NT2/D1 (cell line): ENCODE measurements at regions not wholly inside any gene's neighbourhood (a gene's known extent, or its start where the extent isn't known, plus 50 kb on each side); places are given as distances from the start of the nearest gene placed in this dataset.

Experiments
- SUZ12 ChIP-seq: IDR thresholded peaks from 2 replicates; pipeline ENCODE4 v1.6.1; 2011; ENCODE audit not compliant: insufficient read length, insufficient read depth; ENCODE audit errors: extremely low read depth
- YY1 ChIP-seq: IDR thresholded peaks from 2 replicates; pipeline ENCODE4 v1.6.1; 2011; ENCODE audit not compliant: insufficient read length, insufficient read depth
- ZNF274 ChIP-seq: IDR thresholded peaks from 2 replicates; pipeline ENCODE4 v1.6.1; 2011; ENCODE audit warnings: mild to moderate bottlenecking, low read depth, low read length

DNA sequence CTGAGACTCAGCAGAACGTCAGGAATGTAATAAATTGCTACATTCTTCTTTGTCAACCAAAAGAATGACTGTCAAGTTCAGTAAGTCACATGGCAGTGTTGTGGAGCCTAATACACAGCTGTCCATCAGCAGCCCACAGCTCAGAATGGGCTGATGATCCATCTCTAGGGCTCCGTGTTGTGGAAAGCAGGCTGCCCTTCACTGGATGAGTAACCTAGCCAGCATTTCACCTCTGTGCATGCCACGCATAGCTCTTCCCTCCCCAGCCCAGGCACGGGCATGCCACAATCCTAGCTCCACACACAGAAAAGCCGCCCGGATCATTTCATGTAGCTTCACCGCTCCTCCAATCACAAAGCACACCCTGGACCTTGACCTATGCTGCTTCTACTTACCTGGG, 878.0 kb upstream of the TMEM132C start:
- TF ChIP-seq ZNF274 (no peak), YY1 (no peak), SUZ12 (no peak)
